ENCODE measurements at regions not wholly inside any gene's neighbourhood (a gene's known extent, or its start where the extent isn't known, plus 50 kb on each side); places are given as distances from the start of the nearest gene placed in this dataset.

DNA sequence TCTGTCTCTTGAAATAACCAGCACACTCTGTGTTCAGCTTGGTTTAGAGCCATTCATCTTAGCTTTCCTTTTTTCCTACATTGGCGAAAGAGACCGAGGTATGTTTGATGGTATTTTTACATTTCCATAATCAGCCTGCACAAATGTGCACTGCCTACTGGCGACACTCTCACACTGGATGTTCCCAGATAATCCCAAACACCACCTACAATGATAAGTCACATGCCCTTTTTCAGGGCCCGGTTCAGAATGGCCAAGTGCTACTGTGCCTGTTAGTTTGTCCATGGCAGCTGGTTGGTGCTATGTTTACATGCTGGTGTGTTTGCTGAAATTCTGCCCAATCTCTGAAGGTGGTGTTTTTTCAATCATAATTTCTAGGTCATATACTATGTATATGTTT, 80.8 kb upstream of the NR3C2 start:
- DNase-seq: no peak

DNA sequence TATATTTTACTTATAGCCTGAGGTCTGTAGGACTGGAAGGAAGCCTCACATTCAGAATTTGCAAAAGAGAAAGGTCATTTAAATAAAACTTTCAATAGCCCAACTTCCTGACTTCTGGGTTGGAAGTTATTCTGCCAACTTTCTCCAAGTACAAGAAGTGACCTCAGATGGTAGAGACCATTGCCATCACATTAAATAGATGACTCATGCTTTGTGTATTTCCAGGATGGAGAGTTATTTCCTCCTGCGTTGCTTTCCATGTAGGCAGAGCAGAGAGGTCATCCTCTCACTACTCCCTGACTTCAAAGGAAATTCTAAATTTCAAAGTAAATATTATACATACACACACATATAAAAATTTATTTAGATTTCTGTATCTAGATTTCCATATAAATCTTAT, 73.0 kb upstream of the NR3C2 start:
- no peak for DNase-seq

DNA sequence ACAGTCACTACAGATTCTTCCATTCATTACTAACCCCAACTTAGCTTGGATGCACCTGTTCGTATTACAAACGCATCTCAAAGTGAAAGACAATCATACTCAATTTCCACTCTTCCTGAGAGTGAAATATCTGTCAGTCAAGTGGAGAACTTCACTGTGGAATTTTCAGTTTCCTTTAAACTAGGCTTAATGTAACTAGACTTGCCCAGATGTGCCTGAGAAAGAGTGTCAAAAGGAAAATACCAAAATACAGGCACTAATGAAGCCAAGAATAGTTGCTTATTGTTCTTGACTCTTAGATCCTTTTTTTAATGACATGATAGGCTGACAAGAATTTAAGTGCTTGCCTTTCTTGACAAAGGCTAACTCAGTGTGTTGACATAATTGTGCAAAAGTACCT, 72.4 kb upstream of the NR3C2 start:
- DNase-seq: no peak

DNA sequence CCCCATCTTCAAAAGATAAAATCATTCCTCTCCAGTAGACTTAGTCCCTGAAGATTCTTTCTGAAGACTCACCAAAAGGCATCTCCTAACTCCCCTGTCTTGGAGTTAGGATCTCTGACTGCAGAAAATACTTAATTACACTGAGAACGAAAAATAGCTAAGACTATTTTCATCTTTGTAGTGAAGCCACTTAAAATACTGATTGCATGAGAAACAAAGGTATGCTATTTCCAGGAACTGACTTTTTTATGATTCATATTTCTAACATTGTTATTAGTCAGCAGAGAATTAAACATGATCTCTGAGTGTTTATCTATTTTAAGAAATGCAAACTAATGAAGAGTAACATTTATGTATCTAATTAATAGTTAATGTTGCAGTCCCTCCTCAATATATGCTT, 71.8 kb upstream of the NR3C2 start:
- DNase-seq: no peak

DNA sequence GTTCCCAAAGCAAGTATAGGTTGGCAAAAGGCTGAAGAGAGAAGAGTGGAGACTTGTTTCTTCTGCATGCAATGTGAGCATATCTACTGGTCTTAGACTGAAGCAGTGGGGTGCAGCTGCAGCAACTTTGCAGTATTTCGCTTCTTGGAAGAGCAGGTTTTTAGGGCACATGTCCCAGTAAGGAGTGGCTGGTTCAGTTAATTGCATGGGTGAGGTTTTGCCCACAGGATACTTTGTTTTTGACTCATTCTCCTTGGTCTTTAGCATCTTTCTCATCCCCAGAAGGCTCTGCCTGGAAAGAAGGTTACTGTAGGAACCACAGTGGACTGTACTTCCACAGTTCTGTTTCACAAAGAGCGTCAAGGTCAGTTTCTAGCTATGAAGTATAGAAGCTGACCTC, 68.0 kb upstream of the NR3C2 start:
- DNase-seq: no peak

DNA sequence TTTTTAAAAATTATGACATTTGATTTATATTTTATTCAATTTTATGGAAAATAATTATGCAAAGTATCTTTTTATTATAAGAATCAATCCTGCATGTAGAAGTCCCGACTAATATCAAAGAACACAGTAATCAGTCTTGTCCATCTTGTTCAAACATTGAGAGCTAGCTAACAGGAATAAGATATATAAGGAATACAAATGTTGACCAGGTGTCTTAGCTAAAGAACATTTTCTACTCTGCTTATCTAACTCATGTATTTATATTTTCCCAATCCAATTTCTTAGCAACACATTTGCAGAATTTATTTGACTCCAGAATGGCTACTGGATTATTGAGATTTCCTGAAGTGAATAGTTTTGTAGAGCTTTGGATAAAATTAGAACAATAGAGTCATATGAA, 61.5 kb upstream of the NR3C2 start:
- no peak for DNase-seq

DNA sequence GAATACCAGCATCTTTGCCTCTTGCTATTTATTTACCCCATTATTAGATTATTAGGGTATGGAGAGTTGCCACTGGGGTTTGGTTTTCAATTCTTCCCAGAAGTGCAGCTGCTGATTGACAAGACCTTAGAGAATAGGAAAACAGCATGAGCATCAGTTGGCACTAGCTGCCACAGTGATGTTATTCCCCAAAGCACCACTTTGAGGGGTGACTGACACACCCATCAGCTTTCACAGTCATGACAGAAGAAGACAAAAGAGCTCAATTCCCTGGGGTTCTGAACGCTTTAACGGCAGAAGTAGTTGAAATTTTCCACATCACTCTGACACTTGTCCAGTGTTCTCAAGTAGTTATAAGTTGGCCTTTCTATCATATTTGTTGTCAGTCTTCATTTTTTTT, 55.0 kb upstream of the NR3C2 start:
- no peak for DNase-seq

DNA sequence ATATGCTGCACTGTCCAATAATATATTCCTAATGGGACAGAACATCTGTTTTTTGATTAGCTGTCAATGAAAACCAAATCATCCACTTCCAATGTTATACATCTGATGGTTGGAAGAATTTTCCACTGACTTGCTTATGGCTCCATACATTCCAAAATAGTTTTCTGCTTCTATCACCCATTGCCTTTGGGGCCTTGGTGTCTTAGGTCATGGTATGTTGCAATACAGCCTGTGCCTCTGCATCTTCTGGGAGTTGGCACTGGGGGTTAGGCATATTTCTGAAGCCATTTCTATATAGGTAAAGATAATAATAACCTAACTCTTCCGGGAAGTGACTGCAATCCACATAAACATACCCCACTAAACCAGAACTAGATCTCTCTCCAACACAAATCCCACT, 53.2 kb upstream of the NR3C2 start:
- no peak for DNase-seq
